GDM1 (cell line): ENCODE measurements at regions not wholly inside any gene's neighbourhood (a gene's known extent, or its start where the extent isn't known, plus 50 kb on each side); places are given as distances from the start of the nearest gene placed in this dataset.

Source experiments
- DNase-seq: peaks from one replicate; lab custom pipeline; 2025; lab: John Stamatoyannopoulos, UW

GRCh38 chr2:239489481-239489880, 88.7 kb upstream of the HDAC4 start:
- DNase-seq, result no peak

DNA sequence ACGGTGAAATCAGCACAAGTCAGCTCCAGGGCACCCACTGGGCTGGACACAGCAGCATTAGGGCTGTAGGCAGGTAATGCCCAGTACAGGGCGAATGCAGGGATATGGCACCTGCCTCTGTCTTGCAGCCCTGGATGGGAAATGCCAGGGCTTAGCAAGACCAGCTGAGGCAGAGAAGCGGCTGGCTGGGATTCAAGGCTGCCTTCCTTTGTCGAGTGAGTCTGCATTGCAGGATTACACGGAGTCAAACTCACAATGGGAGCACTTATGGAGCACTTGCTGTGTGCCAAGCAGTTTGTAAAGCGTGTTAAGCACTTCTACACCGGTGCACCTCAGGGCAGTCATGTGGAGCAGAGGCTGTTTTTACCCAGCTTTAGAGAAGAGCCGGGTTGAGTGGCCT, 87.3 kb upstream of the HDAC4 start:
- DNase-seq, result no peak

- no peak for DNase-seq
Observed at GRCh38 chr2:239487272-239487671, 86.5 kb upstream of the HDAC4 start.

DNA sequence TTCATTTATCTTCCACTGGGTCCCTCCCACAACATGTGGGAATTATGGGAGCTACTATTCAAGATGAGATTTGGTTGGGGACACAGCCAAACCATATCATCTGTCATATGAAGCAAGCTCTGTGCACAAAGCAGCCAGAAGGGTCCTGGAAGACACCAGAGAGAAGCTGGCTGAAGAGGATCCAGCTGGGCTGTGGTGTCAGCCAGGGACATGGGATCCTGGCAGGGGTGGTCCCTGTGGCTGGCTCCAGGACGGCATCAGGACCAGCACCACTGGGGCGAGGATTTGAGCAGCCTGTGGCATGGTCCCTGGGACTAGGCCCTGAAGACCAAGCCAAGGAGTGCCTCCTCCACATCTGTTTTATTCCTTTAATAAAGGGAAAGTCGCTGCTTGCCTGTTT, 84.8 kb upstream of the HDAC4 start:
- no peak for DNase-seq

DNA sequence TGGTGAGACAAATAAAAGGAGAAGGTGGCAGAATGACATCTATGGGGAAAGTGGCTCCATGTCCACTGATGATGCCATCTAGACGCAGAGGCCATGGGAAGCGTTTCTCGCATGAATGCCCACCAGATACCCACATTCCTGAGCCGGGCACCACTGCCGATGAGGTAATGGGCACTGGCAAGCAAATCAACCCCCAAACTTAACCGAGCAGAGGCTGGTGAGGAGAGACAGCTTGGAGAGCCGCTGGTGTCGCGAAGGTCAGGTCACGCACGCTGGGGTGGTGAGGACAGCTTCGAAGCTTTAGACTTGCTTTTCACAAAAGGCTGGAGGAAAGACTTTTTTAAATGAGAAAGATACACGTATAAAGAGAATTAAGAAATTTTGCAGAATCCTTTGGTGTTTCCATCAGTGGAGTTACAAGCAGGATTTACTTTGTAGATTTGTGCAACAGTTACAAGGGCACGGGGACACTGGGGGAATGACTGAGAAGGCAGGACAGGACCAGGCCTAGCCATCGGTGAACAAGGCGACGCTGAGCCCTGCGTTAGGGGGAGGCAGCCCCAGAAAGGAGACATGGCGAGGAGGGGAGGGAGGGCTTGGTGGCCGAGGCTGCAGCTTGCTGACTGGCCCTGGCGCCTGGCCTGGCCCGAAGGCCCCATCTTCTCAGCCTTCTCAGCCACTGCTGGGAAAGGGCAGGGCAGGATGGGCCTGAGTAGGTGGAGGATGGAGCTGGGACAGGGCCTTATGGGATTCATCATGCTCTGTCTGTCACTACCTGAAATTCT, 83.9 kb upstream of the HDAC4 start:
- no peak for DNase-seq

- no peak for DNase-seq
Observed at GRCh38 chr2:239482778-239483712, 82.2 kb upstream of the HDAC4 start.

DNA sequence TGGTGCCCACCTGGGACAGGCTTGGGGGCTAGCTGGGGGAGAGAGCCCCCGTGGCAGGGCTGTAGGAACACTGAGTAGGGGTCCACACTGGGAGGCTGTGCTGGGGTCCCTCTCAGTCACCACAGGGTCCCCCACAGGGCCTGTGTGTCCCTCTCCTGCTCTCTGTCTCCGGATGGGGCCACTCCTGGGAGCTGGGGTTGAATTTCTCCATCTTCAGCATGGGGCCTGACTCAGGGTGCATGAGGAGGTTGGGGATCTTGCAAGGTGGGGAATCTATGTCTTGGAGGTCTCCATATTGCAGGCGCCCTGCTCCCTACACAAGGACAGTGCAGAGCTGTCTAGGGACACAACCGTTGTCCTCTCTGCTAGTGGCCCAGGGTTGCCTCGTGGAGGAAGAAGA, 78.7 kb upstream of the HDAC4 start:
- no peak for DNase-seq

DNA sequence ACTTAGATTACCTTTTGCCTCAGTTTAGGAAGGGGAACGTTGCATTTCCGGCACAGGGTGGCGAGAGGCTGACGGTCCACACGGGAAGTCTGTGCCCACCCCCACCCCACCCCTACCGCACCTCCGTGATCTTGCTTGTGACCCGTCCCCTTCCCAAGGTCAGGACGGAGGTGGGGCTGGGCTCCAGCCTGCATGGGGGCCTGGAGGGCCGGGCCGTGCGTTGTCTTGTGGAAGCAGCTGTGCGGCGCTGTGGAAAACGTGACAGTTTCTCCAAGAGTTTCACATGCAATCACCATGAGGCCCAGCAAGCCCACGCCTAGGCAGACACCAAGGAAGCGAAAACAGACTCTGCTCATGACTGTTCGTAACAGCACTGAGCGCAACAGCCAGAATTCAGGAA, 76.8 kb upstream of the HDAC4 start:
- DNase-seq, result no peak

DNA sequence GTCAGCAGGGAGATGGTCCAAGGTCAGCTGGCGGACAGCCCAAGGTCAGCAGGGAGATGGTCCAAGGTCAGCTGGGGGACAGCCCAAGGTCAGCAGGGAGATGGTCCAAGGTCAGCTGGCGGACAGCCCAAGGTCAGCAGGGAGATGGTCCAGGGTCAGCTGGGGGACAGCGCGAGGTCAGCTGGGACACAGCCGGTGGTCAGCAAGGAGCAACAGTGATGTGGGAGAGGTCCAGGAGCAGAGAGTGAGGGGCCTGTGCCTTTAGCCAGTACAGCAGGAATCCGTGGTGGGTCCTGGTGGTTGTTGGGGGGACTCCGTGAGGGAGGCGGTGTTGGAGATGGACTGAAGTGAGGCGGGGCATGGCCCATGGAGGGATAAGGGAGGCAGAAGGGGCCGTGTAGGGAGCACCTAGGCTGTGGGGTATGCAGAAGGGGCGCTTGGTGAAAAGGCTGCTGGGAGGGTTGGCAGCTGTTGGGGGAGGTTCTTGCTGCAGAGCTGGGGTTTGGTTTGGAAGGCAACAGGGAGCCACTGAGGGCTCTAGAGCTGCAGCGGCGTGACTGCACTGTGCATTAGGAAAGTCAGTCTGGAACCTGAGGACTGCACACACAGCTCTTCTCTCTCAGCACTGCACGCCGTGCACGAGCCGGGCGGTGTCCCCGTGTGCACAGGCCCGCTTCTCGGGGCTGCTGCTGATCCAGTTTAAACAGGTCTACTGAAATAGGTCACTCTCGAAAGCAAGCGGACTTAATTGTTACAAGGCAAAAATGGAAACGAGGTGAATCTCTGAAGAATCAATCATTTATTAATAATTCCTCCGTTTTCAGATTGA, 76.2 kb upstream of the HDAC4 start:
- no peak for DNase-seq

DNA sequence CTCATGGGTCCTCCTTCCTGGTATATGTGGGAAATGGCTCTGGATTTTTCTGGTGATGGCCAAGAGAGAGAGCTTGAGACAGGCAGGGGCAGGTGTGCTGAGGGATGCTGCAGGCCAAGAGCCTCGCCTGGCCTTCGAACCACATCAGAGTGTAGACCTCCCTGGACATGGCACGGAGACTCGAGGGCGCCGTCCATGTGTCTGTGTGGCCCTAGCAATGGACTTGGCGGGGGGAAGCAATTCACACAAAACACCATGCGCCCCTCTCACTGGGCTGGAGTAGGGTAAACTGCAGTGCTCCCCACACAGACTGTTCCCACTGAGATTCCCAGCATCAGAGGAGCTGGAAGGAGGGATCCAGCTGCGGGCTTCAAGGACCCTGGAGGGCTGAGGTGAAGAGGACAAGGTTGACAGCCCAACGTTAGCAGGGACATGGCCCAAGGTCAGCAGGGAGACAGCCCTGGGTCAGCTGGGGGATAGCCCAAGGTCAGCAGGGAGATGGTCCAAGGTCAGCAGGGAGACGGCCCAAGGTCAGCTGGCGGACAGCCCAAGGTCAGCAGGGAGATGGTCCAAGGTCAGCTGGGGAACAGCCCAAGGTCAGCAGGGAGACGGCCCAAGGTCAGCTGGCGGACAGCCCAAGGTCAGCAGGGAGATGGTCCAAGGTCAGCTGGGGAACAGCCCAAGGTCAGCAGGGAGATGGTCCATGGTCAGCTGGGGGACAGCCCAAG, 75.4 kb upstream of the HDAC4 start:
- no peak for DNase-seq

DNA sequence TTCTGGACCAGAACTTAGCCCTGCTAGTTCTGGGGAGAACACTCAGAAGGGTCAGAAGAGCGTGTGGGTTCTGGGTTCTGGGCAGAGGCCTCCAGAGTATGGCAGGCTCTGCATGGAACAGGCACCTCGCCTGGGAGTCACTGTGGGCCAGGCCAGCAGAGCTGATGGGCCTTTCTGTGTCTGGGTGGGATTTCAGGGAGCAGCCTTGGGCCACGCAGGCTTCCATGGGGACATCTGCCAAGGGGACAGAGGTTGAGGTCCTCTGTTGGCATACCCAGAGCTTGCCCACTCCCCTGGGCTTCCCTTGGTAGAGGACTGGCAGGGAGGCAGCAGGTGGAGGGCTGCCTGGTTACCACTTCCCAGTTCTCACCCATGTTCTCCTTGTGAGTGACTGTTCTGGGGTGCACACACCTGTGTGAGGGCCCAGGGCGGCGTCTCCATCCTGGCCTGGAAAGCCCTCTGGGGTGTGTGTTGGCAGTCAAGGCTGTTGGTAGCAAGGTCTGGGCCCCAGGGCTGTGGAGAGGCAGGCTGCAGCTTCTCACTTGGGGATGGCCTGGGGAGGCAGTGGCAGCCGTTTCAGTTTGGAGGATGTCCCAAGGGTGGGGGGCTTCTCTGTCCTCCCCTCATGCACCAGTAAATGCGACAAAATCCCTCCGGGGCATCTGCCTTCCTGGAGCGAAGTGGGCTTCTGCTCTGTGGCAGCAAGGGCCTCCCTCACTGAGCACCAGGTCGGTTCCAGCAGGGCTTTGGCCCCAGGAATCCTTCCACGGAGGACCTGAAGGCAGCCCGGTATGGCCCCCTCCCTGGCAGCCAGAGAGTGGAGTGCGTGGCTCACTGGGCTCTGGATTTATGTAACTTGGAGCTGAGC, 74.6 kb upstream of the HDAC4 start:
- no peak for DNase-seq

GRCh38 chr2:239473211-239473805, 72.5 kb upstream of the HDAC4 start:
- no peak for DNase-seq

DNA sequence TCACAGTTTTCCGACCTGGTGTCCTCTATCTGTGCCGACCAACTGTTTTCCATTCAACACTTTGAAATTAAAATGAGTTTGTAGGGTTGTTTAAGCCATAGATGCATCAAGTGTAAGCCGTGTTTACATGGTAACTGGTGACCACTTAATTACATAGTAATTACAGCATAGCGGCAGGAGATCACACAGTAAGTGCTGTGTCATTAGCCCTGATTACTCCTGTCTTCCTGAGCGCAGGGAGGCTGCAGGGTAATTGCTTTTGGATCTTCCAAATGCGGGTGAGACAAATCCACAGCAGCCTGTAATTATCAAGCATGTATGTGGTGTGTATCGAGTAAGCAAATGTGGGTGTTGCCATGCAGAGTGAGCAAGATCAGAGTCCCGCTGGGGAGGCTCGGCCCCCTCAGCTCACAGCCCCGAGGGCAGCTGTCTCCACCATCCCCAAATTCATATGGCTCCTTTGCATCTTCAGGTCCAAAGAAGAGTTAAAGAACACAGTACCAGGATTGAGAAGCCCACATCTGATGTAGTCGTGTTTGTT, 71.5 kb upstream of the HDAC4 start:
- DNase-seq, result no peak

GRCh38 chr2:239471011-239471792, 70.4 kb upstream of the HDAC4 start:
- DNase-seq, result no peak

- no peak for DNase-seq
Observed at GRCh38 chr2:239470151-239470900, 69.5 kb upstream of the HDAC4 start.

DNA sequence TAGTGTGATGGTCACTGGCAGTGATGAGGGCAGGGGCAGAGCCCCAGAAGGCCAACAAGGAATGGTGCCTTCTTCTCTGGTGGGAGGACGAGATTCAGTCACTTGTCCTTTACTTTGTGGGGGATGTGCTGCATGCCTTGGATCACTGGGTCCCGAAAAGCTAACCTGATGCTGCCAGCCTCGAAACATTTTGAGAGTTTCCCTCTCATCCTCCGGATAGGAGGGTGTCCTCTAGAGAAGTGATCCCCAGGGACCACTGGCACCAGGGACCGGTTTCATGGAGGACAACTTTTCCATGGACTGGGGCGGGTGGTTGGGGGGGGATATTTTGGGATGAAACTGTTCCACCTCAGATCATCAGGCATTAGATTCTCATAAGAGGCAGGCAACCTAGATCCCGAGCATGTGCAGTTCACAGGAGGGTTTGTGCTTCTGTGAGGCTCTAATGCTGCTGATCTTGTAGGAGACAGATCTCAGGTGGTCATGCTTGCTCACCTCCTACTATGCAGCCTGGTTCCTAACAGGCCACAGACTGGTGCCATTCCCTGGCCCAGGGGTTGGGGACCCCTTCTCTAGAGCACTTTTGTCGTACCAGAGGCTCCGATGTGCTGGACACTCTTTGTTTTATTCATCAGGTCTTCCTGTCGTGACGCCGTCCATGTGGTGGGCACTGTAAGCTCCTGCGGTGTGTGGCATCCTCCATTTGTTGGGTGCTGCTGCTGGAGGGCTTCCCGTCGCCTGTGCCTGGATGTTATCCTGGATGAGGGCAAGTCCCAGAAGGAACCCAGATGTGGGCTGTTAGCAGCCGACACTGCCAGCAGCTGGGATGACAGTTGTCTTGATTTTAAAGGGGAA, 68.5 kb upstream of the HDAC4 start:
- DNase-seq, result no peak

DNA sequence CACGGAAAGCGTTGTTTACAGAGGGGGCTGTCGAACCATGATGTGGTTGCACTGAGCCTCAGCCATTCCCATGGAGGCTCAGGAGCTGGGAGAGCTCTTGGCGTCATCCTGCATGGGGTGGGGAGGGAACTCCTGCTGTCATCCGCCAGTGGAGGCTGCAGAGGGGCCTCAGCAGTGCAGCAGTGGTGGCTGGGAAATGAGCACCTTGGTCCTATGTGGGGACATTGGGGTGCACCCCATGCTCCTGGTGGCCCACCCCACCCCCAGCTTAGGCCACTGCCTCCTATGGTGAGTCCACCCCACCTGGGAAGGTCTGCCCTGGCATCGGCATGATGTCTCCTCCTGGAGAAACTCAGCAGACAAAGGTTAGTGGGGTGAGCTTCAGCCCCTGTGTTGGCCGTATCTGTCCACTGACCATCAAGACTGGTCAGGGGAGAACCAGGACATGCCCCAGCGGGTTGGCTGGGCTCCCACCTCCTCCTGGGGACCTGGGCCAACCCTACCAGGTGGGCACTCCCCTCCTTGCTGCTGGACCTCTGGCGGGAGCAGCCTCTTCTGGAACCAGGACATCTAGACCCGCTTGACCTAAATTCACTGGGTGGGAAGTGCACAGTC, 67.8 kb upstream of the HDAC4 start:
- no peak for DNase-seq
